K562 (cell line): ENCODE measurements at regions not wholly inside any gene's neighbourhood (a gene's known extent, or its start where the extent isn't known, plus 50 kb on each side); places are given as distances from the start of the nearest gene placed in this dataset.

ENCODE experiments used
- E2F5 ChIP-seq: sonication (generic); formaldehyde crosslinking; IDR thresholded peaks from 2 replicates; pipeline ENCODE4 v1.8.0; 2022; ENCODE audit warnings: mild to moderate bottlenecking, missing genetic modification reagents
- ETV5 ChIP-seq: sonication (generic); formaldehyde crosslinking; IDR thresholded peaks from 2 replicates; pipeline ENCODE4 v1.4.0; 2020; ENCODE audit warnings: low read depth, mild to moderate bottlenecking, missing genetic modification reagents
- PPARD ChIP-seq: fragments of 250-450 bp; sonication (Bioruptor Pico); IDR thresholded peaks from 2 replicates; pipeline ENCODE4 v1.8.0; 2022; ENCODE audit warnings: inconsistent platforms, mild to moderate bottlenecking, moderate library complexity
- PRPF4 ChIP-seq: fragments of 200-400 bp; formaldehyde crosslinking; IDR thresholded peaks from one replicate; pipeline ENCODE4 v1.6.1; 2017; ENCODE audit warnings: low read length, low read depth, mild to moderate bottlenecking; ENCODE audit not compliant: insufficient read depth, poor library complexity, severe bottlenecking
- PTTG1 ChIP-seq: fragments of 450-650 bp; IDR thresholded peaks from 2 replicates; pipeline ENCODE4 v1.6.1; 2016; ENCODE audit warnings: low read depth, mild to moderate bottlenecking, missing genetic modification characterization, missing compliant biosample characterization
- SMAD4 ChIP-seq: fragments of 250-450 bp; sonication (Bioruptor Pico); conservative IDR thresholded peaks from 2 replicates; pipeline ENCODE4 v1.8.0; 2021; ENCODE audit warnings: inconsistent platforms, mild to moderate bottlenecking, moderate library complexity
- ZFP91 ChIP-seq: sonication (generic); formaldehyde crosslinking; IDR thresholded peaks from 2 replicates; pipeline ENCODE4 v1.8.0; 2022; ENCODE audit warnings: mild to moderate bottlenecking, missing genetic modification reagents
- ZNF764 ChIP-seq: fragments of 250-450 bp; sonication (Bioruptor Pico); IDR thresholded peaks from 2 replicates; pipeline ENCODE4 v1.4.0; 2020; ENCODE audit warnings: low read depth, mild to moderate bottlenecking, moderate library complexity
- ZNF780A ChIP-seq: fragments of 250-450 bp; sonication (Bioruptor Pico); IDR thresholded peaks from 2 replicates; pipeline ENCODE4 v1.5.0; 2021; ENCODE audit warnings: mild to moderate bottlenecking
- TF ChIP-seq, protein P1 (sequence below), 2 experiments: fragments of 250-450 bp in 1 of 2; fragments of 450-650 bp in 1 of 2; sonication (Bioruptor Pico) in 1 of 2; IDR thresholded peaks; 2 replicates each; pipeline versions ENCODE4 v1.6.1 to v1.8.0; 2016 to 2021; ENCODE audit warnings: mild to moderate bottlenecking in 2 of 2, moderate library complexity in 2 of 2, missing compliant biosample characterization in 1 of 2, missing genetic modification characterization in 1 of 2

DNA sequence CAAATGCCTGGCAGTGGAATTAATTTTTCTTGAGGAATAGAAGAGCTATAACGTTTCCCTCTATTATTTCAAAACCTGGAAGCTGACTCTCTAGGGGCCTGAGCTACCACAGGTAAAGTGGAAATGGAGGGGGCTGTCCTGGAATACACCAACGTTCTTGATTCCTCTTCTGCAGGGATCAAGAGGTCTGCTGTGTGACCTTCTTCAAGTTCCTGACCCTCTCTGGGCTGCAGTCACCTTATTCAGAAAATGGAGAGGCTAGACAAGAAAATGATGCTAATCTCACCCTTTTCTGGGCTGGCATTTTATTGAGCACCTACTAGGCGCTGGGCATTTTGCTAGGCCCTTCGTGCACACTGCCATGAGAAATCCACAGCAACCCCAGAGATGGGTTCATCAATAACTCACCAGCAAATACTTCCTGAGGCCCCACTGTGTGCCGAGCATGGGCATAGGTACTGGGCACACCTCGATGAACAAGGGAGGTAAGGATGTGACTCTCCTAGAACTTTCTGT, 55.2 kb upstream of the DLK1 start (continued):
- TF ChIP-seq PTTG1 (tag) (no peak), ETV5 (no peak), ZNF764 (CRISPR knock-in tag) (no peak), ZFP91 (CRISPR knock-in tag) (no peak), E2F5 (CRISPR knock-in tag) (no peak), PPARD (CRISPR knock-in tag) (no peak), SMAD4 (CRISPR knock-in tag) (no peak), ZNF780A (CRISPR knock-in tag) (no peak), PRPF4 (no peak)
- TF ChIP-seq, protein P1, sequence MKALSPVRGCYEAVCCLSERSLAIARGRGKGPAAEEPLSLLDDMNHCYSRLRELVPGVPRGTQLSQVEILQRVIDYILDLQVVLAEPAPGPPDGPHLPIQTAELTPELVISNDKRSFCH (CRISPR knock-in tag; IDR thresholded peaks at IDR 0.05) = no peak
- TF ChIP-seq, protein P1 (tag; IDR thresholded peaks at IDR 0.05) = no peak
